DOHH2 (cell line): ENCODE measurements at regions not wholly inside any gene's neighbourhood (a gene's known extent, or its start where the extent isn't known, plus 50 kb on each side); places are given as distances from the start of the nearest gene placed in this dataset.

ENCODE experiments used
- H3F3A ChIP-seq: fragments of 200-600 bp; sonication (generic), shearing (Covaris generic); 2 replicates; pipeline ENCODE4 v1.6.0; 2016; ENCODE audit warnings: antibody characterized with exemption, mild to moderate bottlenecking; ENCODE audit not compliant: control insufficient read depth, insufficient read depth
- H3K27ac ChIP-seq: fragments of 200-600 bp; sonication (generic); 2 replicates; pipeline ENCODE4 v1.5.1; 2014; ENCODE audit warnings: low read depth, mild to moderate bottlenecking, low read length, moderate library complexity
- H3K27me3 ChIP-seq: fragments of 200-600 bp; sonication (generic); 2 replicates; pipeline ENCODE4 v1.6.1; 2014; ENCODE audit warnings: mild to moderate bottlenecking, low read length, mixed read lengths; ENCODE audit not compliant: control insufficient read depth
- H3K36me3 ChIP-seq: fragments of 200-600 bp; sonication (generic); 2 replicates; pipeline ENCODE4 v1.6.1; 2014; ENCODE audit warnings: mild to moderate bottlenecking, low read length, moderate library complexity, mixed read lengths; ENCODE audit not compliant: control insufficient read depth
- H3K4me1 ChIP-seq: fragments of 200-600 bp; sonication (generic); 2 replicates; pipeline ENCODE4 v1.6.1; 2014; ENCODE audit warnings: mild to moderate bottlenecking, low read length, mixed read lengths; ENCODE audit not compliant: control insufficient read depth
- H3K4me2 ChIP-seq: fragments of 200-600 bp; sonication (generic); 2 replicates; pipeline ENCODE4 v1.6.0; 2014; ENCODE audit warnings: mild to moderate bottlenecking, low read length, moderate library complexity
- H3K4me3 ChIP-seq: fragments of 200-600 bp; sonication (generic); 2 replicates; pipeline ENCODE4 v1.5.1; 2014; ENCODE audit warnings: mild to moderate bottlenecking, low read length, mixed read lengths
- H3K79me2 ChIP-seq: fragments of 200-600 bp; sonication (generic); 2 replicates; pipeline ENCODE4 v1.6.1; 2014; ENCODE audit warnings: mild to moderate bottlenecking, low read length, mixed read lengths; ENCODE audit not compliant: control insufficient read depth
- H3K9me2 ChIP-seq: fragments of 200-600 bp; sonication (generic); replicated peaks from 2 replicates; pipeline ENCODE4 v1.6.1; 2014; ENCODE audit warnings: mild to moderate bottlenecking, low read length, mixed read lengths; ENCODE audit not compliant: control insufficient read depth
- H3K9me3 ChIP-seq: fragments of 200-600 bp; sonication (generic); 2 replicates; pipeline ENCODE4 v1.6.1; 2014; ENCODE audit warnings: antibody characterized with exemption, low read length, mixed read lengths; ENCODE audit not compliant: control insufficient read depth, insufficient read depth
- H4K20me1 ChIP-seq: fragments of 200-600 bp; sonication (generic); 2 replicates; pipeline ENCODE4 v1.6.0; 2014; ENCODE audit warnings: low read depth, mild to moderate bottlenecking, antibody characterized with exemption, low read length, moderate library complexity; ENCODE audit not compliant: control insufficient read depth, insufficient read depth
- CTCF ChIP-seq: fragments of 200-600 bp; sonication (generic); IDR thresholded peaks from one replicate; pipeline ENCODE4 v1.5.1; 2014; ENCODE audit warnings: antibody characterized with exemption, mild to moderate bottlenecking, low read depth, low read length; ENCODE audit not compliant: poor library complexity, severe bottlenecking
- EZH2phosphoT487 ChIP-seq: fragments of 200-600 bp; sonication (generic); IDR thresholded peaks from 2 replicates; pipeline ENCODE4 v1.6.1; 2017; ENCODE audit warnings: borderline replicate concordance, mild to moderate bottlenecking, antibody characterized with exemption, low read length, moderate library complexity, mixed read lengths

GRCh38 chr2:181407171-181407570, 50.0 kb upstream of the ITGA4 start:
- Histone ChIP-seq H3K27ac (no peak overlapping the region), H3K9me3 (no peaks in the 10 kb centered on the region), H3F3A (0 out of 2 replicates have a peak, but pooled peaks cover 2% of the 10 kb centered on the region), H3K4me3 (no peak overlapping the region), H3K27me3 (no peaks in the 10 kb centered on the region), H3K4me2 (no peak overlapping the region), H4K20me1 (no peaks in the 10 kb centered on the region), H3K36me3 (no peaks in the 10 kb centered on the region), H3K9me2 (no peaks in the 10 kb centered on the region), H3K79me2 (no peaks in the 10 kb centered on the region), H3K4me1 (peaks cover 81% of the 10 kb centered on the region)
- TF ChIP-seq EZH2phosphoT487 (no peak), CTCF (no peak)
